ENCODE measurements at regions not wholly inside any gene's neighbourhood (a gene's known extent, or its start where the extent isn't known, plus 50 kb on each side); places are given as distances from the start of the nearest gene placed in this dataset.
A peak's percentile ranks its signal among the peaks of the same experiment; 100 is the strongest.

DNA sequence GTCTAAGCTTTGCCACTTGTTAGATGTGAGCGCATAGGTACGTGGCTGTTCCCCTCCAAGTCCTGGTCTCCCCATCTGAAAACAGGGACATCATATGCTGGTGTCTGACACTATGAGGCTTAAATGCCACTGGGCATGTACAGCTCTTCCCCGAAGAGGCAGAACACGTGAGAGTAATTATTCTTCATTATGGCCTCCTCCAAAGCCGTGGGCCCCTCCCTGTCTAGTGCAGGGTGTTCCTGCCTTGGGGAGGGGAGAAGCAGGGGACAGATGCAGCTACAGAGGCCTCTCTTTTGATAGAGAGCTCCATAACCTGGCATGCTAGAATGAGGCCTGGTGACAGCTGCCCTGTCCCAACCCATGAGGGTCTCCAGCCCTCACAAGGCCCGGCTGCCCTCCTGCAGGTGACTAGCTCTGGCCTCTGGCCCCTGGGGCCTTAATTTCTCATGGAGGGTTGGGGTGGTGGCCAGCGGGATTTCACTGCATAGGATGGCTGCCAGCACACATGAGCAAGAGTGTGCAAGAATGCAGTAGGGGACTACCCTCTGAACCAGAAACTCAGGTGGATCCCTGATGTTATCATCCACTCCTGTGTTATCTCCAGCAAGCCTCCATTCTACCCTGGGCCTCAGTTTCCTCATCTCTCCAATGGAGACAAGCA is 334.6 kb downstream of the MN1 start:
- no peak for FAIRE-seq

DNA sequence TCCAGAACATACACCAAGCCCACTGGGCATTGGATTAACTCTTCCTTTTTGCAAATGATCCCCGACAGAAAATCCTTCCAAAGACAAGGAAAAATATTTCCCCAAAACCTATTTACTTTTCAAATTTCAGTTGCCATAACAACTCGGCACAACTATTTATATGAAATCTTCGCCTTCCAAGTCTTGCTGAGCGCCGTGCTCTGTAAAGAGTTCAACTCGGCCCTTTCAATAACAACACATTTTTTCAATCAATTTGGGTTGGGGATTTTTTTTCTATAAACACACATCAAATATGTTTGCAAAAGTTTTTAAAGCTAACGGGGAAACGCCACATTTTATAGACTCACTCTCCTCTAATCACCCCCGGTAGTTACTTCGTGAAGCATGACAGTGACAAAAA is 333.8 kb downstream of the MN1 start:
- no peak for FAIRE-seq

DNA sequence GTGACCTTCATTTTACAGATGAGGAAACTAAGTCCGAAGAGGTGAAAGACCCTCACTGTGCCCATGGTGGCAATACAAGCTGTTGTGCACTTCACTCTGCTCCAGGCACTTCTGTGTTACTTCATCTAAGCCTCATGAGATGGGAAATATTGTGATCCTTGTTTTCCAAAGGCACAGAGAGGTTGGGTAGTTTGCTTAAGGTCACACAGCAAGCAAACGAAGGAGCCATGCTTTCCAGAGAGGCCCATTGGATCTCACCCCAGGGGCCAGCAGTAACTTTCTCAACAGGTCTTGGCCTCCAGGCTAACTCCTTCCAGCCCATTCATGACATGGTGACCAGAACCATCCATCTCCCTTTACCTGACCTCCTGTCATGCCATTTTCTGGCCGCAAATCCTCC is 332.8 kb downstream of the MN1 start:
- FAIRE-seq = no peak

DNA sequence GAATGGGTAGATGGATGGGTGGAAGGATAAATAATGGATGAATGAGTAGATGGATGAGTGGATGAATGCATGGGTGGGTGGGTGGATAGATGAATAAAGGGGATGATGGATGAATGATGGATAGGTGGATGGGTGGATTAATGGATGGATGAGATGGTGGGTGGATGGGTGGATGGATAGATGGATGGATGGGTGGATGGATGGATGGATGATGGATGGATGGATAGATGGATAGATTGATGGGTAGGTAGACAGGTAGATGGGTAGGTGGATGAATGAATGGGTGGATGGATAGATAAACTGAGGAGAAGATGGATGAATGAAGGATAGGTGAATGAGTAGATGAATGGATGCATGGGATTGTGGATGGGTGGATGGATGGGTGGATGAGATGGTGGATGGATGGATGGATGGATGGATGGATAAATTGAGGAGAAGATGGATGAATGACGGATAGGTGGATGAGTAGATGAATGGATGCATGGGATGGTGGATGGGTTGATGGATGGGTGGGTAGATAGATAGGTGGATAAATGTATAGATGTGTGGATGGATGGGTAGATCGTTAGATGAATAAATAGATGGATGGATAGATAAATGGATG is 331.3 kb downstream of the MN1 start:
- no peak for FAIRE-seq

DNA sequence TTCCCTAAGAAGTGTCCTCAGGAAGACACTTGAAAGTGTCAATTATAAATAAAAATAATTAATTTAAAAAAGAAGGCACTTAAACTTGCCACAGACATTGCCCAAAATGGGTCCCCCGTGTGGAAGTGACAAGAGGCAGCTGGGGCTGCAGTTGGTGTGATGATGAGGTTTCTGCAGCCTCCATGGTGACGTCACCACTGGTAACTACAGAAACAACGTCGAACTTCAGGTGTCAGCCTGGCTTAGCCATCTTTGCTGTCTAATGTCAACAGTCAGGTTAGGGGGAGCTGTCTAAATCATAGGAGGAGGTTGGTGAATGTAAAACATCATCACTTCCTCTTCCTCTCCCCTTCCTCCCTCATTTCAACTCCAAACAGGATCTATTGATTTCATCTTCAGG is 328.6 kb downstream of the MN1 start:
- FAIRE-seq = no peak

DNA sequence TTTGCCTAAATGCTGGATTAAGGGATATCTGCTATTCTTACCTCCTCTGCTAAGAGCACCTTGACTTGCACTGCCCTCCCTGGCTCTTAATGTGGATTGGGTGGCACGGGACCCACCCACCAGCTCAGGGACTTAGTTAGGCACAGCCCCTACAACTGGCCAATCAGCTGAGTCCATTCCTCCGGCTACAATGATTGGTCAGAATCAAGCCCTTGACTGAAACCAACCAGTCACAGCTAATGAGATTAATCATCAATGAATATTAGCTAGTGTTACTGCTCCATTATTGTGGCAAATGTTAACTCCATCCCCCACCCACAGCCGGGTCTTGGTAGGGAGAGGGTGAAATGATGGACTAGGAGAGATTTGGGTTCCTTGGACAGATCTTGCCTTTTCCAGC is 328.0 kb downstream of the MN1 start:
- FAIRE-seq = no peak

DNA sequence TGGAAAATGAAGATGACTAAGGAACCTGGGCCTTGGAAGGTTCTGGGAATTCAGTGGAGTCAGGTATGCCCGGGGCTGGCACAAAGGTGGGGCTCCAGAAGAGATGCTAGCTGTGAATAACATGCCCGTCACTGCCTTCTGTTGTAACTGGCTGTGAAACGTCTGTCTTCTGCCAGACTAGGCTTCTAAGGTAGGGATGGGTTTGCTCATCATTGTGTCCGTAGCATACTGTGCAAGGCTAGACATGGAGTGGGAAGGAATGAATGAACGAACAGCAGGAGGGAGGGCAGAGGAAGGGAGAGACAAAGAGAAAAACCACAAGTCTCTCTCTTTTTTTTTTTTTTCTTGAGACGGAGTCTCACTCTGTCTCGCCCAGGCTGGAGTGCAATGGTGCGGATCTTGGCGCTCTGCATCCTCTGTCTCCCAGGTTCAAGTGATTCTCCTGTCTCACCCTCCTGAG is 327.4 kb downstream of the MN1 start:
- FAIRE-seq = no peak

DNA sequence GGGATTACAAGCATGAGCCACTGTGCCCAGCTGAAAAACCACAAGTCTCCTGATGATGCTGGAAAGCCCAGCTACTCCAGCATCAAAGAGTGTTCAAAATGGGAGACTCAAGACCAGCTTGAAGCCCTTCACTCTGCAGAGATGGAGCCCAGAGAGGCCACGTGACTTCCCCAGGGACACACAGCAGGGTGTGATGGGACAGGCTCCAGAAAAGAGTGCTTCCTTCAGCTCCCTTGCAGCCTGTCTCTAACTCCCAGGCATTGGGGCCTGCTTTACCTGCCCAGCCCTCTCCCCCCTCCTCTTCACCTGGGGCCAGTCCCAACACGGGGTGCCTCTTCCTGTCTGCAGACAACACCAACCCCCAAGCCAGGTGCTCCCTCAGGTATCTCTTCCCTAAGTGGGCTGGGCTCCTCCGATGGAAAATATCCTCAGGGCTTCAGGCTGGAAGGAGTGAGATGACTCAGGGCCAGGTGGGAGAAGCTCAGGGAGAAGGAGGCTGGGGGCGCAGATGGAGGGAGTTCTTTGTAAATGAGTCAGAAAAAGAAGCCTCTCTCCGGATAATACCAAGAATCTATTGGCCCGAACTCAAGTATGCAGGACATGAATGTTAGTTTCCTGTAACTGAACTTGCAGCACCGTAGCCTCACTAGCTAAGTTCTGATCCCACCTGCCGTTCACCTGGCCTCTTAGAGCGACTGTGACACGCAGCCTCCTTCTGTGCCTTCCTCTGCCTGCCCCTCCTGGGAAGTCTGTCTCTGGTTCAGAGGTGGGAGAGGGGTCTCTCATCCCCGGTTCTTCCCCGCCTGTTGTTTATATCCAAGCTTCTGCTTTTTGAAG is 326.6 kb downstream of the MN1 start:
- FAIRE-seq = no peak

DNA sequence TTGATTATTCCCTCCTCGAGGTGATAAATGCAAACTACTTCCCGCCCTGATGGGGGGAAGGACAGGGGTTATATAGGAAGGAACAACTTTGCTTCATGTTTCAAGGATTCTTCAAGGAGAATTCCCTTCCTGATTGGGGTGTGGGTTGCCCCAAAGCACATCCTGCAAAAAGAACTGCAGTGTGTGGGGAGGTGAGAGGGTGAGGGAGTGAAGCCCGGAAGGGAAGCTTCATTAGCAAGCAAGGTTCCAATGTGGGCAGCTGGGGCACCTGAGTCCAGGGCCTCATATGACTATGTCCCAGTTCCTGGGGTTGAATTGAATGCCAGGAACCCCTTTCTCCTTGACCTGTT is 326.0 kb downstream of the MN1 start:
- FAIRE-seq = no peak

DNA sequence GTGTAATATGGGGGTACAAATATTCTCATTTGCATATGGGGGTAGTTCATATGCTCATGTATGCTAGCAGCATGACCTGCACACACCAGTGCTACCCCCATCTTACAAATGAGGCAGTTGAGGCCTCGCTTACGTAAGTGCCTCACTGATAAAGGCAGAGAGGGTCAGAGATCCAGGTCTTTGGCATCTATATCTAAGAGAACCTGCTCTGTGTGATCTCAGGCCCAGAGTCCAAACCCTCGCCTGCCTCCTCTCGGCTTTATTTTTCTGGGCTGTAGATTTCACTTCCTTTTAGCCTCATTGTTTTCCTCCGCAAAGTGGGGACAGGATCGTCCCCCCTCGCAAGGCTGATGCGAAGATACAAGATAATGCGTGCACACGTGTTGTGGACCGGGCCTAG is 325.2 kb downstream of the MN1 start:
- FAIRE-seq = no peak

DNA sequence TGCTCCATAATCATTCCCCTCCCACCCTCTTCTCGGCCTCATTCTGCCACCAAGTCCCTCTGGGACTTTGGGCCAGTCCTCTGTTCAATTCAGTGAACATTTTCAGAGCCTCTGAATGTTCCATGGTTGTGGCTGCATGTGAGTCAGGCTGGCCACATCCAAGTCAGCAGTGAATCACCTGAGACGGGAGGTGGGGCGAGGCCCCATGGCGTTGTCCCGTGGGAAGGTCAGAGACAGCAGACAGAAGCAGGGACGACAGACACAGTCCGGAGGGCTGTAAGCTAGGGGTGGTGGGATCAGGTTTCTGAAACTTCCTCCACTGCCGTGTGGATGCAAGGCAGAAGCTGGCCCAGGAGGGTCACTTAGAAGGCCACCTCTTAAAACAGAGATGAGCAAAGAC is 324.8 kb downstream of the MN1 start:
- no peak for FAIRE-seq

DNA sequence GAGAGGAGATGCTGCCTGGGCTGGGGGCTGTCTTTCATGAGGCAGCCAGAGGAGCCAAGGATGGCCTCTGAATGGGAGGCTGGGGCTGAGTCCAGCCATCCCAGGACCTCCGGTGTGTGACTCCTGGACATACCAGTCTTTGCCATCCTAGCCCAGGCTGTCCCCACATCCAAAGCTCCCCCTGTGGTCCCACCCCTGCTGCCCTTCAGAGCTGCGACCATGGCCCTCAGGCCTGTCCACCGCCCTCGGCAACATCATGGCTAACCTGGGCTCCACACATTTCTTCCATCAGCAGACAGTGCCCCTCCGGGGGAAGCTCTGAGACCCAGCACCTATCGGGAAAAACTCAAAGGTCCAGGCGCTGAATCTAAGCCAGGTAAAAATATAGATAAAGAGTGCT is 324.4 kb downstream of the MN1 start:
- FAIRE-seq = no peak

DNA sequence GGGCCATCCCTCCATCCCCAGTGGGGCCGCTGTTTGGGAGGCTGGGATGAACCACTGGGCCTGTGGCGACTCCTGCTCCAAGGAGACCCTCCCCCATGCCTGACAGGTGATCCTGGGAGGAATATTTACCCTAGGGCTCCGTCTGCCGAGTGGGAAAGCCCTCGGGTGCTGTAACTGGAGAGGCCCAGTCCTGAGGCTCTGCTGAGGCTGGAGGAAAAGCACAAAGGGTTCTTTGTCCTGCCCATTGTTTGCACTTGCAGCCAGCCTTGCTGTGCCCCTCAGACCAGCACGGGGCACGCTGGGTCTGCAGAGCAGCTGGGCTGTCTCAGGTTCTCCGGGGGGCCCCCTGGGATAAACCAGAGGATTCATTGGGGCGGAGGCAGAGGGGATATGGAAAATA is 321.1 kb downstream of the MN1 start:
- no peak for FAIRE-seq

DNA sequence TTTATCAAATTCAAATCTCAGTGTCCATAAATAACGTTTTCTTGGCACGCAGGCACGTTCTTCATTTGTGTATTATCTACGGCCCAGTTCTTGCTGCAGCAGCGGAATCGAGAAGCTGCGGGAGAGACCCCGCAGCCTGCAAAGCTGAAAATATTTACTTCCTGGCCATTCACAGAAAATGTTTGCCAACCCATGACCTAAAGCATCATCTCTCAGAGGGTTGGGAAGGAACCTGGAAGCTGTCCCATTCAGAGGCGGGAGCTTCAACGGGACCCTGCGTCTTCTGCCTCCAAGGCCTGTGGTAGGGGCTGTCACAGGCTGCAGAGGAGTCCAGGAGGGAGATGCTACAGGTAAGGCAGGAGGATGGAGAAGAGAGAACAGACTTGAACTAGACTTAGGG is 319.2 kb downstream of the MN1 start:
- no peak for FAIRE-seq

DNA sequence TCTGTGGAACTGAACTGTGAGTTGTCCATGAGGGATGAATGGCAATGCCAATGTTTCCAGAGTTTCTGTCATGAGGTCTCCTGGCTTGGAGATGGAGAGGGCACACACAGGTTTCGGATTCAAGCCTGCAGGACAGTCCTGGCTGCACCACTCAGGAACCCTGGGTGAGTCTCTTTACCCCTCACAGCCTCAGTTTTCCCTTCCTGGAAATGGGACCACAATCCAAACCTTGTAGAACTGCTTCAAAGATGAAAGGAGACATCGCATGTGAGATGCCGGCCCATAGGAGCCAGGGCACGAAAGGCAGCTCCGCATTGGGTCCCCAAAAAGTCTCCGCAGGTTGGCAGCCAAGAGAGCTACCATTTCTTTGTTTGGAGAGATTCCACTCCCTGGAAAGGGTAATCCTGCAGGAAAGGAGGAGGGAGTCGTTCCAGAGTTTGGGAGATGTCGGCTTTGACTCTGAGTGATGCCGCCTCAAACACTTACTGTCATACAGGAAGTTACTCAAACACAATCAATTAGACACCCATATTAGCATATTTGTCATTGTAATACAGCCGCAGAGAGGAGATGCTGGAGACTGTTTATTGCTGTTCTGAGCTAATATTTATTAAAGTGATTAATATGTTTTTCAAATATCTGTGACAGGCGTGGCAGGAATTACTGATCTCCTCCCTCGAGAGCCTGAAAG is 318.3 kb downstream of the MN1 start:
- no peak for FAIRE-seq

DNA sequence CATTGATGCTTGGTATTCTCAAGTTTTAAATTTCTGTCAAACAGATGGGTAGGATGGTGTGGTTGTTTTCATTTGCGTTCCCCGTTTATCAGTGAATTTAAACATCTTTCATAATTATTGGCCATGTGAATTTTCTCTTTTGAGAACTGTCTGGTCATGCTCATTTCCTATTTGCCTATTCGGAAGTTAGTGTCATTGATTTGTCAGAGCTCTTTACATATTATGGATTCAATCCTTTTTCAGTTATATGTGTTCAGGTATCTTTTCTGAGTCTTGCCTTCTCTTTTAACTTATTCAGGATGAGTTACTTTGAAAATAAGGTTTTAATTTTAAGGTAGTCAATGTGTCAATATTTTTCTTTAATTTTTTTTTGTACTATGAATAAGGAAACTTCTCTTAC is 315.7 kb downstream of the MN1 start:
- peak; percentile 16 for FAIRE-seq

DNA sequence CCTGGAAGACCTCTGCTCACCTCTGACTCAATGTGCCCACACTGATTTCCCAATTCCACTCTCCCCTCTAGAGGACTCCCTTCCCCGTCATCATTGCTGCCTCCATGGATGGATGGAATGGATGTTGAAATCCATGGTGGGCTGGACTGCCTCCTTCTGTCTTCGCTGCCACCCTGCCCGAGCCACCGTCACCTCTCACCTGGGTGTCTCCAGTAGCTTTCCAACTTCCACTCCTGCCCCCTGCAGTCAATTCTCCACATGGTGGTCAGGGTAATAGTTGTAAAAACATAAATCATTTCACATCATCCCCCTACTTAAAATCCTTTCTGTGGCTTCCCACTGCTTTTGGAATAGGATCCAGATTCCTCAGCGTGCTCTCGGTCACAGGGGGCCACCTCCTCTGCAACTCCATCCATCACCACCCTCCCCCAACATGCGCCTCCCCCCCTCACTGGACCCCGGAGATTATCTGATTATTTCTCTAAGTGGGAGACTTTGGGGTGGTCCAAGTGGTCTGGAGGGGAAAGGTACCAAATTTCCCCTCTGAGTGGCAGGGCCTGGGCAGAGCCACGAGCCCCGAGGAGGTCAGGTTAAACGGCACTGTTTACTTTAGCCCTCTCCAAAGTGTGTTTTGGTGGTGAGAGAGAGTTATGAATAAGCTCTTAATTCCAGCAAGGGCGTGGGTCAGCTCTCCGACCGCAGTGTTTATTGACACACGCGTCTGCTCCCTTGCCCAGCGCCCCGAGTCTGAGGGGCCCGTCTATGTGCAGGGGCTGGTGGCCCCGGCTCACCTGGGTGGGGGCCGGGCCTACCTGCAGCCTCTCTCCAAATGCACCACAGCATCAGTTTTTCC is 313.7 kb downstream of the MN1 start:
- FAIRE-seq = no peak

DNA sequence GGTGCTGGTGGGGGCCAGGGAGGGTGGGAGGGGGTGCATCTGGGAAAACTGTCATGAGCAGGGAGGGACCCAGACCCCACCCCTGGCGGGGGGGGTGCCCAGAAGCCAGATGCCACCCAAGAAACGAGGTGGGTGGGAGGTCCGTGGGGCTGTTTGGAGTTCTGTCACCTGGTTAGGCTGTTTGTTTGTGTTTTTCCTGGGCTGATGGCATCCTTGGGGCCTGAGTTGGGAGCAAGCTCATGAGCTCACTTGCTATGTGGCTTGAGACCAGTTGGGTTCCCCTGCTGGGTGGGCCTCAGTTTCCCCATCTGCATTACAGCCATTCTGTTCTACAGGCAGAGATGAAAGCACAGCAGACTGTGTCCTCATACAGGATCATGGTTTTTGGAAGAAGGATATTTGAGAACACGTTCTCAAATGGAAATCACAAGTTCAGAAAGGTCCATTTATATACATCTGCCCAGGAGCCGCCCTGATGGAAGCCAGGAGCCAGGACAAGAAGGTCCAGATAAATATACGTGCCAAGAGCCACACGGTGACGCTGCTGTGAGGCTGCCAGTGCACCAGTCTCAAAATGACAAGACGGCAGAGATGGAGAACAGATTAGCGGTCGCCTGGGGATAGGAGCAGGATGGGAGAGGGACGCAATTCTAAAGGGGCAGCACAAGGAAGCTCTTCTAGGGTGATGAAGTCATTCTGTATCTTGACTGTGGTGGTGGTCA is 312.9 kb downstream of the MN1 start:
- no peak for FAIRE-seq

DNA sequence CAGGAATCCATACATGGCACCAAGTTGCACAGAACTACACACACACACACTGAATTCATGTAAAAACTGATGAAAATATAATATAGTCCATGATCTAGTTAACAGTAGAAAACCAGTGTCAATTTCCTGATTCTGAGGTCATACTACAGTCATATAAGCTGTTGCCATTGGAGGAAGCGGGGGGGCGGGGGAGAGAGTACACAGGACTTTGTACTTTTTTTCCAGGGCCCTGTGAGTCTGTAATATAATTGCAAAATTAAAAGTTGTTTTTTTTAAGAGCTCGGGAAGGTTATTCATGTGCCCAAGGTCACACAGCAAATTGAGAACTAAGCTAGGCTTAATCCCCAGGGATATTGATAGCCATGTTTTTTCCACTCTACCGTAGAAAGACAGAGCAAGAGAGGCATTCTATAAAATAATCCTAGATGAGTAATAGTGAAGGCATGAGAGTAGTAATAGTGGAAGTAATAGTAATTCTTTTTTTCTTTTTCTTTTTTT is 312.3 kb downstream of the MN1 start:
- no peak for FAIRE-seq

DNA sequence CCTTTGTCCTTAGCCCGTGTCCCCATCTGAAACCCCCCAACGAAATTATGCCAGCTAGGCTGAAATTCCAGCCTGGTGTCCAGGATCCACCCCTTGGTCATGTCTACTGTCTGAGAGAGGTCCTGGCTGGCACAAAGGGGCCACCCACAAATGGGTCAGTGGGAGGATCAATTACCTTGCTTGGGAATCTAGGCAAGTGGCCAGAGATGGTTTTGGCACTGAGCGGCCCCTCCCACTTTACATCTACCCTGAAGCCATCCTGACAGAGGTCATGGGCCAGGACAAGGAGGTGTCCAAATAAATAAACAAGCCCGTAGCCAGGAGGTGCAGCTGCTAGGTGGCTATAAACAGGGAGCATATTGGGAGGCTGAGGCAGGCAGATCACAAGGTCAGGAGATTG is 311.5 kb downstream of the MN1 start:
- FAIRE-seq = no peak

DNA sequence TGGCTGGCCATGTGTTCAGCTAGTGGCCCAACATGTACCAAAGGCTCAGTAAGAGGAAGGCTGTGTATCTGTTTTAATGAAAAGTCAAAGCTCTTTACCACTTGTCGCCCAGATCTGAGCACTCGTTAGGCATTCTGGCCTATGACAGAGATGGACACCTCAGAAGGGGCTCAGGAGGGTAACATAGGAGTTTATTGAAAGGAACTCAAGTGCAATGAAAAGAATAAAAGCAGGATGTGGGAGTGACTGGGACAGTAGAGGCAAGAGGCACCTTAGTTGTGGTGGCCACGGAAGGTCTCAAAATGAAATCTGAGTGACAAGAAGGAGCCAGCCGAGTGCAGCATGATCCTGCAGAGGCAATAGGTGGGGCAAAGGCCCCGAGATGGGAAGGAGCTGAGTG is 309.7 kb downstream of the MN1 start:
- FAIRE-seq = no peak
